Upper lobe of left lung (tissue), 4 donors: ENCODE measurements at regions not wholly inside any gene's neighbourhood (a gene's known extent, or its start where the extent isn't known, plus 50 kb on each side); places are given as distances from the start of the nearest gene placed in this dataset.

Source experiments
- CTCF ChIP-seq, 6 experiments: fragments of 450-650 bp in 4 of 6; fragments of 200-600 bp in 2 of 6; sonication (generic) in 2 of 6; IDR thresholded peaks; one replicate each; pipeline ENCODE4 v1.5.1; 2016 to 2019; ENCODE audit warnings: antibody characterized with exemption in 6 of 6
- POLR2AphosphoS5 ChIP-seq, 2 donors: sonication (generic); formaldehyde crosslinking; IDR thresholded peaks; one replicate each; pipeline ENCODE4 v1.5.1; 2017; ENCODE audit warnings: antibody characterized with exemption in 2 of 2

- TF ChIP-seq CTCF (IDR thresholded peaks at IDR 0.05) (no peak), POLR2AphosphoS5 (IDR thresholded peaks at IDR 0.05) (no peak)
Observed at GRCh38 chr6:146876271-146877151, 277.7 kb downstream of the ADGB start.
